Bone marrow (tissue), 2 donors: ENCODE measurements at regions not wholly inside any gene's neighbourhood (a gene's known extent, or its start where the extent isn't known, plus 50 kb on each side); places are given as distances from the start of the nearest gene placed in this dataset.

Experiments
- DNase-seq, 2 donors: peaks; one replicate each; lab custom pipeline; 2025; lab: John Stamatoyannopoulos, UW

- no peak for DNase-seq
These were observed 80.4 kb downstream of the EDNRB start for GRCh38 chr13:77838271-77838670.

DNA sequence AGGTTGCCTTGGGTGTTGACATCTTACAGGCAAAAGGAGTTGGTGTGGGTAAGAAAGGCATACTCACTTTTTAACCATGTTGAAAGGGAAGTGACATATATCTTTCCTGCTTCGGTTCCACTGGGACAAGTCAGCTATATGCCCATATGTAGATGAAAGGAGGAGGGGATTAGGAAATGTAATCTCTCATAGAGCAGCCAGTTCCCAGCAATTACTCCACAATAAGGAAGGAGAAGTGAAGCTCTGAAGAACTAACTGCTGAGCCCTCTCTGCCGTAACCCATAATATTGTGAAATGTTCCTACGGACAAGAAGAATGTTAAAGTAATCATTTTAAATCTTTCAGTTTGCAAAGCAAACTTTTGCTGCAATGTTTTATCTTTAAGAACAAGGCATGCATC is 82.2 kb downstream of the EDNRB start:
- DNase-seq, result no peak

GRCh38 chr13:77833331-77833863 is 85.2 kb downstream of the EDNRB start:
- DNase-seq, result no peak

DNA sequence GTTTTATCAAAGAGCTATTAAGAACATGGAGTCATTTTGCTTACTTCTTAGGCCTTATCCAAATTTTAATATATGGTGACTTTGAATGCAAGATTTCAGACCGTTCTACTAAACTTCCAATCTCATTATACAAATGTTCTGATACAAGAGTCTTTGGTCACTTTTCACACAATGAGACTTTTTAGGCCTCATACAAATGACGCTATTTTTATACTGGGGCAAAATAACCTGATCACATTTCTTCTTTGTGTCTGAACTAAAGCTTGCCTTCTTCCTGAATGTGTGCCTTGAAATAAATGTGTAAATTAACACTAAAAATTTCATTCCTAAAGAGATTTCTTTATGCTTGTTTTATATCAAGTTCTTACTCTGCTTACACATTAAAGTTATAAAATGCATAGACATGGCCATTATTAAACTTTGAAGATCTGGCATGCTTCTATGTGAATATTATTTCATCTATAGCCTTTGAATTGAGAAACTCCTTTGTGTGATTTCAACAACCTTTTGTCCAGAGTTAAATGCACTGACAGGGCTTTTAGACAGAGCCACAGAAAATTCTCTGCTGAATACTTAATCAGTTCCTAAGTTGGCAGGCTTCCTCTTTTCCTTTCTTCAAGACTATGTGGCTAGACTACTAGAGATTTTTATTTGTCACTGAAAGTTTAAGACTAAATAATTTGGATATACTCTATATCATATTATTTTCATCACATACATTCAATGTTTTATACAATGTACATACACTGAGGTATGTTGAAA is 86.1 kb downstream of the EDNRB start:
- DNase-seq, result peak in 1 of 2 donors; percentile 64

- no peak for DNase-seq
These were observed 86.8 kb downstream of the EDNRB start for GRCh38 chr13:77831866-77832265.

GRCh38 chr13:77829963-77830362 is 88.7 kb downstream of the EDNRB start:
- DNase-seq, result no peak

GRCh38 chr13:77828799-77829198 is 89.8 kb downstream of the EDNRB start:
- no peak for DNase-seq

GRCh38 chr13:77827332-77827731 is 91.3 kb downstream of the EDNRB start:
- no peak for DNase-seq

- DNase-seq, result no peak
These were observed 98.0 kb downstream of the EDNRB start for GRCh38 chr13:77820431-77821149.

DNA sequence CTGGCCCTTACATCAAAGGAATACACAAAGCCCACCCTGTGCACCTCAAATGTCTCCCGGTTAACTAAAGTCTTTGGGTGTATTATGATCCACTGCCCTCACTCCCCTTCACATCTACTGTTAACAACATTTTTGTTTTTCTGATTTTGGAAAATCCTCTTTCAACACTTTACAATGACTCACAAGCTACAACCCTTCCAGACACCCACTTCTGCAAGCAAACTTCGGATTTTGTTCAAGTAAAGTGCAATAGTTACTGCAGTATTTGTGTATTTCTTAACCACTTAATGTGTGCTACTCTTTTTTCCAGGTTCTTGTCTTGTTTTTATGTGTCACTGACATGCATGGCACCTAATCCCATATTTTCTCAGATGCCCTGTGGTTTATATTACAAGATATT is 101.1 kb downstream of the EDNRB start:
- DNase-seq, result no peak

- DNase-seq, result no peak
These were observed 103.3 kb downstream of the EDNRB start for GRCh38 chr13:77815330-77815729.
